DMS153 treated with DMSO at 0.1 percent for 48 hours (cell line): ENCODE measurements at regions not wholly inside any gene's neighbourhood (a gene's known extent, or its start where the extent isn't known, plus 50 kb on each side); places are given as distances from the start of the nearest gene placed in this dataset.

Experiments
- DNase-seq: peaks from one replicate; lab custom pipeline; 2025; ENCODE audit not compliant: unreplicated experiment; lab: John Stamatoyannopoulos, UW

GRCh38 chr2:40896358-40896757 is 444.5 kb upstream of the SLC8A1 start:
- DNase-seq, result no peak

DNA sequence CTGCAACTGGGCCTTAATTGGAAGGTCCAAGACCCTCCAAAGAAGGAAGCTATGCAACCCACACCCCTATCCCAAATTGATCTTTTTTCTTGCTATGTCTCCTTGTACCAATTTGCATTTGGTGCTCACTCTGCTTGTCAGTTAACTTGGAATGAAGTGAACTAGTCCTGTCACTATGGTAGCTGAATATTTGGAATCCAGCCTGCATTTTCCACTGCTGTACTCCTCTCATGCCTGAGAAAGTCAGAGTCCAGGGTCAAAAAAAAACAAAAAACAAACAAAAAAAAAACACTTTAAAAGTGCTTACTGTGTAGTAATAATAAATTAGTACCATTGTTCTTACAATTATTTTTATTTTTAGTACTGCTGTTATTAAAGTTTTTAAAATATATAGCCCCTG is 462.8 kb upstream of the SLC8A1 start:
- DNase-seq, result no peak

DNA sequence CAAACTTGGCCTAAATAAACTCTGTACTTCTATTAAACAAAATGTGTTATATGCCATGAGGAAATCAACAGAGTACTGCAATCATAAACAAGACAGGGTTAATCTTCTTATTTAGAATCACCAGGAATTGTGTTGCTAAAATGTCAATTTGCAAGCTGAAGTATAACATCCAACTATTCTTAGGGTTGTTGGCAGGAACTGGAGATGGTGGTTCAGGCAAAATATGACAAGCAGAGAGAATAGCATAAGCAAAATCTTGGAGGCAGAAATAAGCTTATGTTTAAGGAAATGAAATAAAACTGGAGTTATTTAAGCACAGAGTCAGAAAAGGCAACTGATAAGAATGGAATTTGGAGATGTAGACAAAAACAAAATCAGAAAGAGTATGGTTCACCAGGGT is 463.8 kb upstream of the SLC8A1 start:
- no peak for DNase-seq

DNA sequence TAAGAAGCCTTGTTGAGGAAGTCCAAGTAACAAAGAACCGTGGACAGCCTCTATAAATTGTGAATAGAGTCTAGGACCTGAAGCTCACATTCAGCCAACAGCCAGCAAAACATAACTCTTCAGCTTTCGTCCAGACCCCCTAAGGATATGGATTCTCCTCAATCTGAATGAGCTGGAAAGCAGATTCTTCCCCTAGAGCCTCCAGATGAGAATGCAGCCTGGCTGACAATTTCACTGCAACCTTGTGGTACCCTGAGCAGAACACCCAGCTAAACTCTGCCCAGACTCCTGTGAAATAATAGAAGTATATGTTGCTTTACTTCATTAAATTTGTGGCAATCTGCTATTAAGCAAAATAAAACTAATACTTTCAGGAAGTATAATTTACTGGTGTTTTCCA is 483.5 kb upstream of the SLC8A1 start:
- no peak for DNase-seq

DNA sequence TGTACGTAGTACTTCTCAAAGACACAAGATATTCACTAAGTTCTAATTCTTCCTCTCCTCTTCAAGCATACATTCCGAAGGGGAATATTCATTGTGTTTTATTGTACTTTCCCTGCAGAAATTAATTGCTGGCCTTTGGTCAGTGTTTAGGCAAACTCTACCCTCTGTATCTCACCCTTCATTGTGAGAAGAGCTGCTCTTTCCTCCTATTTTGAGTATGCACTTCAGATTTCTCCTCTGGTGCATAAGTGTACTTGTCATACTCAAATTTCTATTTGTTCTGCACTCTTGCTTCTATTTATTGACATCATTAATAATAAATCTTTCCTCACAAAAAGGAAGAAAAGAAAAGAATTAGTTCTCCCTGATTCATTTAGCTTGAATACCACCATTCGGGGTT is 485.4 kb upstream of the SLC8A1 start:
- DNase-seq, result no peak

DNA sequence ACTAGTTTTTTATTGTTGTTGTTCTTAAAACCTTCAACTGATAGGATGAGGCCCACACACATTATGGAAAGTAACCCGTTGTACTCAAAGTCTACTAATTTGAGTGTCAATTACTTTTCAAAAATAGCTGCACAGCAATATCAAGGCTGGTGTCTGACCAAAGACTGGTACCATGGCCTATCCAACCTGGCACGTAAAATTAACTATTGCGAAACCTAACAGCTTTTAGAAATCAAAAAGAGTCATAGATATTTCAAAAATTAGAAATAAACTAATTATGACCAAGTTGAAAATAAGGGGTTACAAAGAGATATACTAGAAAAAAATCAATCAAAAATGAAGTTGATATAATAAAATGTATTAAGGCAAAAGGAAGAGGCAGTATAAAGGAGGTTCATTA is 501.5 kb upstream of the SLC8A1 start:
- DNase-seq, result no peak

- DNase-seq, result no peak
Measured at GRCh38 chr2:40955042-40955441, 503.2 kb upstream of the SLC8A1 start.

DNA sequence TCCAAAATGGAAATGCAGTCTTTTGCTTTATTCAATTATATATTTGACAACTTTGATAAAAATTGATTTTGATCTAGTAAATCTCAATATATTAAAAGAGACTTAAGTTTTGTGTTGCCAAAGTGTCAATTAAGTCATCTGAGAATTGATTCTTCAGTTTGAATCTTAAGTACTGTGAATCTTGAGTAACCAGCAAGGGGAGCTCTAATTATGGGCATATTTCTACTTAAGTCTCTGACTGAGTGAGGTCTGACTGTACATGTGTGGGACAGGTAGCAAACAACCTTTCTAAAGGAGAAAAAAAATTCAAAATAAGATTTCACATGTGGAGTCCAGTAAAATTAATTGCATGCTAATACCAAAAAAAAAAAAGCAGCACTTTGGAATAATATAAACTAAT is 503.7 kb upstream of the SLC8A1 start:
- DNase-seq, result no peak

DNA sequence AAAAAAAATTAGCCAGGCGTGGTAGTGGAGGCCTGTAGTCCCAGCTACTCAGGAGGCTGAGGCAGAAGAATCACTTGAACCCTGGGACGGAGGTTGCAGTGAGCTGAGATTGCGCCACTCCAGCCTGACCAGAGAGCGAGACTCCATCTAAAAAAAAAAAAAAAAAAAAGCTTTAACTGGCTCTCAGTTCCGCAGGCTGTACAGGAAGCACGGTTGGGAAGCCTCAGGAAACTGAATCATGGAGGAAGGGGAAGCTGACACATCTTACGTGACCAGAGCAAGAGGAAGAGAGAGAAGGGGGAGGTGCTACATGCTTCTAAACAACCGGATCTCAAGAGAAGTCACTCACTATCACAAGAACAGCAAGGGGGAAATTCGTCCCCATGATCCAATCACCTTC is 505.6 kb upstream of the SLC8A1 start:
- DNase-seq, result no peak

DNA sequence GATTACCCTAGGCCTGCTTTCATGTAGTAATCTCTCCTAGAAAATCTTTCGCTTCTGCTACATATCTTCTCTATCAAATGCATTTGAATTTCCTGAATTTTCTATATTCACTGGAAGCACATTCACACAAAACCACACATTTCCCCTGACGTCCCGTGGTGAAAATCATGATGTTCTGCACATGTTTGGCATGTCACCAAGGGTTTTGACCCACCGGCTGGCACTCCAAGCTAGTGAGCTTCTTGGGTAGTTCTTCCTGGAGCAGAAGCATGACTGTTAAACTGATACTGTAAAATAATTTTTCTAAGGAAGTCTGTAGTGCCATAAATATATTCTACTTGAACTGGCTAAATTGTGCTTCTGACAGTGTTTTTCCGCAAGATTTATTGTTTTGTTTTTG is 510.1 kb upstream of the SLC8A1 start:
- no peak for DNase-seq

DNA sequence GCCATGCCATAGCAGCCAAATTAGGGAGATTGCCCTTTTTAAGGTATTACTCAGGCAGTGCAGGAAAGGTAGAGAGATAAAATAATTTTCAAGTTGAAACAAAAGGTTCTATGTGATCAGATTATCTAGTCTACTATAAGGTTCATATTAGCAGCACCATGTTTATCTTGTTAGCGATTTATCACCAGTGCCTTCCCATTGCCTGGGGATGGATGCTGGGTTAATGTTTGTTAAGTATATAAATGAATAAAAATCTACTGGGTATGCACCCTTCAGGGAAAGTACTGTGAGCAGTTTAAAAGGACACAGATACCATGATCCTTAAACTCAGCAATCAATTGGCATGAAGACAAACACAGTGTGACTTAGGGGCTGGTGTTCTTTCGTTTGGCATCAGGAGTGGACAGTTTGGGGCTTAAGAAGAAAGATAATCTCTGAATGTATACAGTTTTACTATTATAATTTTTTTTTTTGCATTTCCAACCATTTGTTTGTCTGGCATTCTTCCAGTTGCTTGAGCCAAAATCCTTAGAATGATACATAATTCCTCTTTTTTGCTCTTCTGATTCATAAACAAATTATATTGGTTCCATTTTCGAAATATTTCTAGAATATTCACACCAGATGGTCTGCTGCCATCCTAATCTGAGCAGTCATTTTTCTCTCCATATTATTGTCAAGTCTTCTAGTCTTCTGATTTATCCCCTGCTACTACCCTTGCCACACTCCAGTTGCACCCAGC is 512.8 kb upstream of the SLC8A1 start:
- no peak for DNase-seq

- DNase-seq, result no peak
Measured at GRCh38 chr2:40967451-40967850, 515.6 kb upstream of the SLC8A1 start.

DNA sequence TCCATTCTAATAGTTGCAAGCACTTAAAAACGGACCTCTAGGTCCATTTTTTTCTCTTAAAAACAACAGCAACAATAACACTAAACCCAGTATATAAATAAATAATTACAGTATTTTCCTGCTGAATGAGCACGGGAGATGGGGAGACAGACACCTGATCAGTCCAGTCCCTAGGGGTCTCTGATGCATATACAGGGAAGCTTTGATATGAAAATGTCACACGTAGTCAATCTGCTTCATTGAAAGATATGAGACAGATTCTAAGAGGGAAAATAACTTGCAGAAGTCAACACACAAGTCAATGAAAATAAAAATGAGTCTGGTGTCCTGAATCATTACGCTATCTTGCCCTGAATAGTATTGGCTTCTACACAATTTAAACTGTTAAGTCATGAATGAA is 523.3 kb upstream of the SLC8A1 start:
- no peak for DNase-seq

DNA sequence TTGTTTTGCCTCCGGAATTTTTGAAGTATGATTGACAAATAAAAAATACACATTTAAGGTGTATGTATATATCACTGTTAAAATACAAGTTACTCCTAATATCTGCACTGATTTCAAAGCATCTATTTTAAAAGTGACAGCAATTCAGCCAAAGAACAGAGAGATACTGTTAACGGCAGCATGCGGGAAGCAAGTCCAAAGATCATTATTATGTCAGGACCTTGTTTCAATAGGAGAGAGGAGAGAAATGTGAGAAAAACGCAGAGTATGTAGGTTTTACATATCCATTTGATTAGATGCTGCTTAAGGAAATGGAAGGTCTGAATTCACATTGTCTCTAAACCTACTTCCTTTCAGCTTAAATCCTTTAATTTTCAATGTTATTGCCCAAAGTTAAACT is 545.5 kb upstream of the SLC8A1 start:
- DNase-seq, result no peak

GRCh38 chr2:41000374-41000773 is 548.5 kb upstream of the SLC8A1 start:
- DNase-seq, result no peak

GRCh38 chr2:41000906-41001305 is 549.0 kb upstream of the SLC8A1 start:
- peak; percentile 73 for DNase-seq

DNA sequence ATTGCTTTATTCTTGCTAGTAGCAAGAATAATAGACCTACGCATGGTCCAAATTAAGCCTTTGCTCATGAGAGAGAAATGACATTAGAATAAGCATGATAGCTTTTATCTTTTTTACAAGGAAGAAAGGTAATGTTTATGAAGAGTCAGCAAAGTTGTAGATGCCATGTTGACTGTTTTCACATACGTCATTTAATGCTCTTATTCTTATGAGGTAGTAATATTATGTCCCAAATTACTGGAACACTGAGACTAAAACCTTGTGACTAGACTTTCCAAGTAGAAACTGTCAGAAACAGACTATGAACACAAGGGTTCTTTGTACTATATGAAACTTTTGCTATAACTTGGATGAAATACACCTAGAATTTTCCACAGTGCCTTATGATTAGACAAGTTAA is 552.8 kb upstream of the SLC8A1 start:
- no peak for DNase-seq

- no peak for DNase-seq
Measured at GRCh38 chr2:41020358-41020757, 568.5 kb upstream of the SLC8A1 start.

- no peak for DNase-seq
Measured at GRCh38 chr2:41024816-41025215, 572.9 kb upstream of the SLC8A1 start.

- DNase-seq, result no peak
Measured at GRCh38 chr2:41026613-41027012, 574.7 kb upstream of the SLC8A1 start.

DNA sequence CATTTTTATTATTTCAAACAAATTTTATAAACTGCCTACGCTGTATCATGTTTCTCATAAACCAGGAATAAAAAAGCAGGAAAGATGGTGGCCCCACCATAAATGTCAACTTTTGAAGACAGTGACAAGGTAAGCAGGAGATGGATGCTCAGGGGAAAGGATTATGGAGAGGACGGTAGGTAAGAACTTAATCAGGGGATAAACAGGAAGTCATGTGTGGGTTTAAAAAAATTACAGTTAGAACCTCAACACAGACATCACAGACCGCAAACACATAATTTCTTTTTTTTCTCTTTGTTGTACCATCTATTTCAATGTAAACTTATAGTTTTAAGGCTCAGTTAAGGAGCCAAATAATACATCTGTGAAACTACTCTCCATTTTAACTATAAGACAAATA is 575.2 kb upstream of the SLC8A1 start:
- DNase-seq, result no peak

- DNase-seq, result no peak
Measured at GRCh38 chr2:41031282-41031681, 579.4 kb upstream of the SLC8A1 start.

GRCh38 chr2:41032715-41033114 is 580.8 kb upstream of the SLC8A1 start:
- no peak for DNase-seq
